ENCODE measurements at regions not wholly inside any gene's neighbourhood (a gene's known extent, or its start where the extent isn't known, plus 50 kb on each side); places are given as distances from the start of the nearest gene placed in this dataset.

- no TSS peak for BruUV-seq (replicated peaks)
- no peak overlapping the region for H3K27ac Mint-ChIP-seq (ENCODE audit: unreplicated experiment)
- no peak overlapping the region for H3K4me3 Mint-ChIP-seq (ENCODE audit: unreplicated experiment)
- H3K36me3 Mint-ChIP-seq (ENCODE audit: insufficient read depth, unreplicated experiment), result no peaks in the 10 kb centered on the region
- H3K9me3 ChIP-seq, result no peaks in the 10 kb centered on the region
- CTCF ChIA-PET, result no interaction called here
- no peaks in the 10 kb centered on the region for H3K27me3 ChIP-seq (replicated peaks; ENCODE audit: control insufficient read depth, insufficient read depth, low read length)
- no peak overlapping the region for H3K4me3 ChIP-seq (ENCODE audit: low read depth, low read length)
- POLR2A ChIA-PET, result no interaction called here
- intact Hi-C loops (cut with micrococcal nuclease; ENCODE audit: unreplicated experiment), result no loop called here
- no peak for TF ChIP-seq CTCF (IDR thresholded peaks at IDR 0.05; ENCODE audit: insufficient read depth in 1 of 2, low read depth in 1 of 2, low read length in 1 of 2, severe bottlenecking in 1 of 2, unreplicated experiment in 1 of 2)
- H3K4me1 Mint-ChIP-seq (ENCODE audit: low read depth, unreplicated experiment), result no peaks in the 10 kb centered on the region
- H3K27me3 Mint-ChIP-seq (ENCODE audit: insufficient read depth, unreplicated experiment), result no peaks in the 10 kb centered on the region
- H3K36me3 ChIP-seq (ENCODE audit: control insufficient read depth, insufficient read depth, low read length), result no peaks in the 10 kb centered on the region
- no peaks in the 10 kb centered on the region for H3K4me1 ChIP-seq
- no peak for DNase-seq
- peaks cover 3% of the 10 kb centered on the region for H3K9me3 Mint-ChIP-seq (ENCODE audit: unreplicated experiment)
Measured at GRCh38 chr10:33746186-33746585, 411.7 kb upstream of the NRP1 start.

- Histone ChIP-seq H3K4me3 (ENCODE audit: low read depth, low read length) (no peak overlapping the region), H3K4me1 (no peaks in the 10 kb centered on the region), H3K27me3 (replicated peaks; ENCODE audit: control insufficient read depth, insufficient read depth, low read length) (no peaks in the 10 kb centered on the region), H3K36me3 (ENCODE audit: control insufficient read depth, insufficient read depth, low read length) (no peaks in the 10 kb centered on the region), H3K9me3 (no peaks in the 10 kb centered on the region)
- CTCF ChIA-PET, result no interaction called here
- Mint-ChIP-seq H3K36me3 (ENCODE audit: insufficient read depth, unreplicated experiment) (no peaks in the 10 kb centered on the region), H3K4me1 (ENCODE audit: low read depth, unreplicated experiment) (no peaks in the 10 kb centered on the region), H3K9me3 (ENCODE audit: unreplicated experiment) (peaks cover 9% of the 10 kb centered on the region), H3K27ac (ENCODE audit: unreplicated experiment) (no peak overlapping the region), H3K27me3 (ENCODE audit: insufficient read depth, unreplicated experiment) (no peaks in the 10 kb centered on the region), H3K4me3 (ENCODE audit: unreplicated experiment) (no peak overlapping the region)
- intact Hi-C loops (cut with micrococcal nuclease; ENCODE audit: unreplicated experiment), result no loop called here
- TF ChIP-seq CTCF (IDR thresholded peaks at IDR 0.05; ENCODE audit: insufficient read depth in 1 of 2, low read depth in 1 of 2, low read length in 1 of 2, severe bottlenecking in 1 of 2, unreplicated experiment in 1 of 2), result no peak
- POLR2A ChIA-PET, result no interaction called here
- BruUV-seq (replicated peaks), result no TSS peak
- DNase-seq, result no peak
Measured at GRCh38 chr10:33743429-33743857, 409.0 kb upstream of the NRP1 start.

GRCh38 chr10:33739031-33739430 lies 404.6 kb upstream of the NRP1 start:
- no peaks in the 10 kb centered on the region for H3K4me1 ChIP-seq
- Mint-ChIP-seq H3K4me1 (ENCODE audit: low read depth, unreplicated experiment) (no peaks in the 10 kb centered on the region), H3K9me3 (ENCODE audit: unreplicated experiment) (peaks cover 9% of the 10 kb centered on the region), H3K27ac (ENCODE audit: unreplicated experiment) (no peak overlapping the region), H3K36me3 (ENCODE audit: insufficient read depth, unreplicated experiment) (no peaks in the 10 kb centered on the region), H3K27me3 (ENCODE audit: insufficient read depth, unreplicated experiment) (no peaks in the 10 kb centered on the region), H3K4me3 (ENCODE audit: unreplicated experiment) (no peak overlapping the region)
- POLR2A ChIA-PET, result no interaction called here
- H3K4me3 ChIP-seq (ENCODE audit: low read depth, low read length), result no peak overlapping the region
- no peak for TF ChIP-seq CTCF (IDR thresholded peaks at IDR 0.05; ENCODE audit: insufficient read depth in 1 of 2, low read depth in 1 of 2, low read length in 1 of 2, severe bottlenecking in 1 of 2, unreplicated experiment in 1 of 2)
- intact Hi-C loops (cut with micrococcal nuclease; ENCODE audit: unreplicated experiment), result no loop called here
- H3K27me3 ChIP-seq (replicated peaks; ENCODE audit: control insufficient read depth, insufficient read depth, low read length), result no peaks in the 10 kb centered on the region
- H3K36me3 ChIP-seq (ENCODE audit: control insufficient read depth, insufficient read depth, low read length), result no peaks in the 10 kb centered on the region
- no peaks in the 10 kb centered on the region for H3K9me3 ChIP-seq
- no peak for DNase-seq
- CTCF ChIA-PET, result no interaction called here
- BruUV-seq (replicated peaks), result no TSS peak

All from Caco-2 (cell line).